ENCODE measurements at regions not wholly inside any gene's neighbourhood (a gene's known extent, or its start where the extent isn't known, plus 50 kb on each side); places are given as distances from the start of the nearest gene placed in this dataset.

DNA sequence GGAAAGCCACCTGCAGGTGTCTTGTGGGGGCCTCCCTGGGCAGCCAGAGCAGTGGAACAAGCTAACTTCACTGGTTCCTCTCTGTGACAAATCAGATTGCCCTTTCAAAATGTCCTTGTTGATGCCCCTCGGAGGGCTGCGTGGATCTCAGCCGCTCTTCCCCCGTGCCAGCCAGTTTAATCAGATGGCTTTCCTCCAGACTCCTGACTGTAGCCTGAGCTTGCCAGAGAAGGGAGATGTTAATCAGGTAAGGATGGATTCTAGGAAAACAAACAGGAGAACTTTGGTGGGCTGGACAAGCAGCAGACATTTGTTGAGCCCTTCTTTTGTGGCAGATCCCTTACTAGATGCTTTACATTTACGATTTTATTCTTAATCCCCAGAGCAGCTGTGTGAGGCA lies 88.2 kb downstream of the DMRTA2 start:
- Histone ChIP-seq H4K20me1 (ENCODE audit: control insufficient read depth, insufficient read depth) (no peaks in the 10 kb centered on the region), H3K4me2 (ENCODE audit: control insufficient read depth, insufficient read depth) (no peak overlapping the region), H3K36me3 (ENCODE audit: control insufficient read depth in 2 of 2, insufficient read depth in 2 of 2, low read length in 1 of 2) (no peaks in the 10 kb centered on the region), H3K9me3 (replicated peaks; ENCODE audit: control insufficient read depth, insufficient read depth, low read length) (no peaks in the 10 kb centered on the region), H3K27me3 (replicated peaks in 1 of 2; ENCODE audit: control insufficient read depth in 2 of 2, insufficient read depth in 2 of 2, low read length in 1 of 2) (peaks cover 1 to 2% of the 10 kb centered on the region in 2 experiments; a peak in 1 of 4 replicates), H3K9ac (ENCODE audit: control insufficient read depth, insufficient read depth, low read length) (no peak overlapping the region), H3K4me1 (ENCODE audit: control insufficient read depth, insufficient read depth, low read length) (no peaks in the 10 kb centered on the region; the same call in 1 of the 2 replicates), H3K4me3 (no peak overlapping the region), H2AFZ (ENCODE audit: control insufficient read depth, low read depth, low read length) (no peak overlapping the region), H3K79me2 (ENCODE audit: control insufficient read depth, insufficient read depth, low read length) (no peaks in the 10 kb centered on the region), H3K27ac (ENCODE audit: control insufficient read depth, insufficient read depth) (no peak overlapping the region)
- no TSS peak for BruUV-seq (replicated peaks)
- intact Hi-C loops (cut with micrococcal nuclease; ENCODE audit: unreplicated experiment) (no loop called here), in situ Hi-C loops (cut with MboI) (loop anchor here (10.0 kb wide), 1 partner anchor 1420 kb away; no protein-coding TSS in a partner anchor)
- no peak for ATAC-seq
- WGBS (ENCODE audit: insufficient coverage, insufficient replicate concordance, low lambda C conversion rate, missing lambda C conversion rate) = 52% methylated on average over 5 of the region's 5 CpGs
- no peak for DNase-seq (ENCODE audit: low read depth, low spot score)
- POLR2A ChIA-PET = no interaction called here
- FAIRE-seq = no peak
- SMC1A ChIA-PET (ENCODE audit: uncharacterized antibody, unreplicated experiment) = no interaction called here
- RAD21 ChIA-PET (ENCODE audit: unreplicated experiment) = no interaction called here
- TF ChIP-seq, protein P1, sequence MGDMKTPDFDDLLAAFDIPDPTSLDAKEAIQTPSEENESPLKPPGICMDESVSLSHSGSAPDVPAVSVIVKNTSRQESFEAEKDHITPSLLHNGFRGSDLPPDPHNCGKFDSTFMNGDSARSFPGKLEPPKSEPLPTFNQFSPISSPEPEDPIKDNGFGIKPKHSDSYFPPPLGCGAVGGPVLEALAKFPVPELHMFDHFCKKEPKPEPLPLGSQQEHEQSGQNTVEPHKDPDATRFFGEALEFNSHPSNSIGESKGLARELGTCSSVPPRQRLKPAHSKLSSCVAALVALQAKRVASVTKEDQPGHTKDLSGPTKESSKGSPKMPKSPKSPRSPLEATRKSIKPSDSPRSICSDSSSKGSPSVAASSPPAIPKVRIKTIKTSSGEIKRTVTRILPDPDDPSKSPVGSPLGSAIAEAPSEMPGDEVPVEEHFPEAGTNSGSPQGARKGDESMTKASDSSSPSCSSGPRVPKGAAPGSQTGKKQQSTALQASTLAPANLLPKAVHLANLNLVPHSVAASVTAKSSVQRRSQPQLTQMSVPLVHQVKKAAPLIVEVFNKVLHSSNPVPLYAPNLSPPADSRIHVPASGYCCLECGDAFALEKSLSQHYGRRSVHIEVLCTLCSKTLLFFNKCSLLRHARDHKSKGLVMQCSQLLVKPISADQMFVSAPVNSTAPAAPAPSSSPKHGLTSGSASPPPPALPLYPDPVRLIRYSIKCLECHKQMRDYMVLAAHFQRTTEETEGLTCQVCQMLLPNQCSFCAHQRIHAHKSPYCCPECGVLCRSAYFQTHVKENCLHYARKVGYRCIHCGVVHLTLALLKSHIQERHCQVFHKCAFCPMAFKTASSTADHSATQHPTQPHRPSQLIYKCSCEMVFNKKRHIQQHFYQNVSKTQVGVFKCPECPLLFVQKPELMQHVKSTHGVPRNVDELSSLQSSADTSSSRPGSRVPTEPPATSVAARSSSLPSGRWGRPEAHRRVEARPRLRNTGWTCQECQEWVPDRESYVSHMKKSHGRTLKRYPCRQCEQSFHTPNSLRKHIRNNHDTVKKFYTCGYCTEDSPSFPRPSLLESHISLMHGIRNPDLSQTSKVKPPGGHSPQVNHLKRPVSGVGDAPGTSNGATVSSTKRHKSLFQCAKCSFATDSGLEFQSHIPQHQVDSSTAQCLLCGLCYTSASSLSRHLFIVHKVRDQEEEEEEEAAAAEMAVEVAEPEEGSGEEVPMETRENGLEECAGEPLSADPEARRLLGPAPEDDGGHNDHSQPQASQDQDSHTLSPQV (IDR thresholded peaks at IDR 0.05) = no peak
- TF ChIP-seq MYB (IDR thresholded peaks at IDR 0.05; ENCODE audit: borderline replicate concordance, low read depth, low read length) (no peak), YY1 (IDR thresholded peaks at IDR 0.05; ENCODE audit: low read depth, low read length) (no peak), WRNIP1 (IDR thresholded peaks at IDR 0.05; ENCODE audit: borderline replicate concordance, low read depth, low read length) (no peak), MTA2 (IDR thresholded peaks at IDR 0.05; ENCODE audit: low read depth) (no peak), IKZF1 (conservative IDR thresholded peaks at IDR 0.05) (no peak), STAT3 (IDR thresholded peaks at IDR 0.05; ENCODE audit: low read depth, low read length) (no peak), CHD1 (IDR thresholded peaks at IDR 0.05; ENCODE audit: low read depth, low read length) (no peak)
- CTCF ChIA-PET = interaction anchor here (0.6 to 1.0 kb wide), 3 partner anchors 13 to 1403 kb away, joined by 3 to 5 read pairs (median 4); no protein-coding TSS in a partner anchor

All from GM12878 (cell line).